Activated gamma-delta T cell treated with anti-CD3 and anti-CD28 coated beads, Interleukin-2, amount 50 U/mL, for 16 hours (primary cell): ENCODE measurements at regions not wholly inside any gene's neighbourhood (a gene's known extent, or its start where the extent isn't known, plus 50 kb on each side); places are given as distances from the start of the nearest gene placed in this dataset.
"Not testable (repeated sequence)": the region's sequence is repeated elsewhere in the genome, so short reads cannot be mapped to it uniquely, and the experiment has no call there.

Source experiments
- DNase-seq: peaks from one replicate; pipeline ENCODE4 v3.0.0-alpha.2; 2020; ENCODE audit warnings: low read depth

DNA sequence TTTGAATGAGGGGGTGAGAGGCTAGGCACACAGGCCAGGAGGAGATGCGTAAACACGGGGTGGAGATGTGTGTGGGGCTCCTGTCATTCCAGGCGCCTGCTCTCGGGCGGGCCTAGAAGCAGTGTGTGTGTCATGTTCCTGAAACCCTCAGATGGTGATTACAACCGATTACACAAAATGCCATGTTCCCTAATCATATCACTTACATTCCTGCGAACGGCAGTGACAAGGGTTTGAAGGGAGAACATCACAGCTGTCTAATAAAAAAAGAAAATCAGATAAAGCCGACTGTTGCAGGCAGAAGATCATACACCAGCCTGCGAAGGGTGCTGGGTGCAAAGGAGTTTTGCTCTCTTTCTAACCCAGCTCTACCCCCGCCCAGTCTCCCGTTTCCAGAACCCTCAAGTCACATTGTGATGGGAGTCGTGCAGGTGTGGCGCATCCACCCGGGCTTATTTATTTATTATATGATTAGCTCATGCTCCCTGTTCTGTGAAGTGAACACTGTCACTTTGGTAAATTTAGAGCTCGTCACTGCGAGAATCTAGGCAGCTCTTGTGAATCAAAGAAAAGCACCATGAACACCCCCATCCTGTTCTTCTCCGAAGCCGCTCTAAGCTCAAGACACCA lies 140.3 kb downstream of the NR2F2 start:
- DNase-seq = no peak

DNA sequence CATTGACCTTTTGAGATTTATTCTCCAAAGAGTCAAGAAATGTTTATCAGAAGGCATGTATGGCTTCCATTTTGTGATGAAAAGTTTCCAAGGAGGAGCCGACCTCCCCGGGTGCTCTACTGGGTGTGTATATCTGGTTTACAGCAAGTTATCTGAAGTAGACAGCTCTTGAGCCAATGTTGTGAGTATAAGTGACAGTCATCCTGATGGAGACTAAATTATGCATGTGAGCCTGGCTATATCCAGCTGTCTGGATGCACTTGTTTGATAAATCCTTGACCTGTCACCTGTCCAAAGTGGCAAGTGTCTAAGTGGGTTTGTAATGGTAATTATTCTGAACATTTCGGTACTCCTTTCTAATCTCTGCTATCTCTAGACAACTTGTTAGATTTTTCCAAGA lies 142.2 kb downstream of the NR2F2 start:
- DNase-seq = no peak

DNA sequence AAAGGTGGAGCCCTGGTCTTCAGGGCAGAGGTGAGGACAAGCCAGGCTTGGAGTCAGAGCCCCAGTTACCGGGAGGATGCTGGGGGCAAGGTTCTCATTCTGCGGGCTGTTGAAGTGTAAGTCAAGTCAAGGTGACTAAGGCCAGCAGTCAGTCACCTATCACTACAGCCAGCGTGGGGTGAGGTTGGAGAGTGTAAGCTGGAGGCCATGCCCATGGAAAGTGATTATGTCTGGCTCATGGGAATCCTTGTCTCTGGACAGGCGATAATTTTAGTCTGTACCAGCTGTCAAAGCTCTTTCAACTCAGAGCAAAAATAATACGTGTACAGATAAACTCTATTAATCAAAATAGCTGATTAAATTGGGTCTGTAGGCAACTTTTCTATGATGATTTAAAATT lies 143.1 kb downstream of the NR2F2 start:
- DNase-seq = no peak

DNA sequence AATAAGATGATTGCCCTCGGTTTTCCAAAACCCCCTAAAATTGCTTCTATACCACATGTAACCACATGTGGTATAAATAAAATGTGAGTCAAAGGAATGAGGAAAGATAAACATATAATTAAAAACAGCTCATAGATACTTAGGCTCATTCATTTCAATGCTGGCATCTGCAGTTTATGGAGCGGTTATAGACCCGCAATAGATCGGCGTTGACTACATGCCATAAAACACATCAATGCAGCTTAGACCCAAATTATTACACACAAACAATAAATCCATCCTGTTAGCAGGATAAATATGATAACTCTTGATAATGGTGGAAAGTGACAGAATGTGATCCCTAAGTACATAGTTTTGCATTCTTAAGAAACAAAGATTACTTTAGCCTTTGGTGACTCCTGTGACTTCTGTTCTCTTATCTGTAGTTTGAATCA lies 143.7 kb downstream of the NR2F2 start:
- no peak for DNase-seq

DNA sequence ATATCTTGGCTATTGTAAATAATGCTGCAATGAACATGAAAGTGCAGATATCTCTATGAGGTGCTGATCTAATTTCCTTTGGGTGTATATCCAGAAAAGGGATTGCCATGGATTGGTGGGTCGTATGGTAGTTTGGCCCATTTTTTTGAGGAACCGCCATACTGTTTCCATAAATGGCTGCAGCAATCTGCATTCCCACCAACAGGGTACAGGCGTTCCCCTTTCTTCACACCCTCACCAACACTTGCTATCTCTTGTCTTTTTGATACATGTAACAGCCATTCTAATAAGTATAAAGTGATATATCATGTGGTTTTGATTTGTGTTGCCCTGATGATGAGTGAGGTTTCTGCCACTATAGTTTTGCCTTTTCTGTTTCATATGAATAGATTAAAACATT lies 146.7 kb downstream of the NR2F2 start:
- DNase-seq = no peak

DNA sequence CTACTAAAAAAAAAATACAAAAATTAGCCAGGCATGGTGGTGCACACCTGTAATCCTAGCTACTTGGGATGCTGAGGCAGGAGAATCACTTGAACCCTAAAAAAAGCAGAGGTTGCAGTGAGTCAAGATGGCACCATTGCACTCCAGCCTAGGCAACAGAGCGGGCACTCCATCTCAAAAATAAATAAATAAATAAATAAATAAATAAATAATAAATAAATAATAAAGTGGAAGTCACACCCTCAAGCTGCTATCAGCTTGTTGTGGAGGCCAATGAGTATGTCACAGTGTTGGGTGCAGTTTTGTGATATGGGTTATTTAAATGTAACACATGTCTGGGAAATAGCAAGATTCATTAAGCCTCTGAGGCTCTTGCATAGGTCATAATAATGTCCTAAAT lies 153.9 kb downstream of the NR2F2 start:
- DNase-seq = not testable (repeated sequence)

DNA sequence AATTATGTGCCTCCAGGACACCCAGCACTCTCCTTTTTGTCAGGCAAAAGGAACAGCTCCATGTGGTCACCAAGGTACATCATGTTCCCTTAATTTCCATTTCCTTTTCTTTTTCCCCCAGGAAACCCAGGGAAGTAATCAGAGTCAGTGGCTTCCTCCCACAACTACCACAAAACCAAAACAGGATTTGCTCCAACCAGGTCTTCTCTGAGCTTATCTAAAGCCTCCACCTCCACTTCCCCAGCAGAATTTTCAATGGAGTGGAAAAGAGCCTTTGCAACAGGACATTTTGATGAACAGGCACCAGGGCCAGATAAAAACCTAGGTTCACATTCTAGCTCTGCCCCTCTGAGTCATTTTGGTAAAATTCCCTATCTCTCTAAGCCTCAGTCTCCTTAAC lies 154.3 kb downstream of the NR2F2 start:
- DNase-seq = no peak

DNA sequence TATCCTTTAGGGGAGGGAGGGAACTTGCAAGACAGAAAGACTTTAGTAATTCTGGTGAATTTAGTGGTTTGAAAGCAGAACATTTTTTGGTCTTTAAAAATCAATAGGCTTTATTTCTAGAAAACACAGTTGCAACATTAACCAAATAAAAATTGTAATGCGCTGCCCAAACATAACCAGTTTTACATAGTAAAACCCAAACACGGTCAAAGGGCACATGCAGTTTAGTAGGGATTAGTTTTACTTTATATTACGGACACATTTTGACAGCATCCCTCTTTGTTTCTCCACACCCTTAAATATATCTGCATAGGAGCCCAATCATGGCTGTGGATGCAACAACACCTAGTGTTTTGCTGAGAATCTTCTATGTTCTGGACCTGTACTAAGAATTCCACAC lies 156.7 kb downstream of the NR2F2 start:
- DNase-seq = no peak

DNA sequence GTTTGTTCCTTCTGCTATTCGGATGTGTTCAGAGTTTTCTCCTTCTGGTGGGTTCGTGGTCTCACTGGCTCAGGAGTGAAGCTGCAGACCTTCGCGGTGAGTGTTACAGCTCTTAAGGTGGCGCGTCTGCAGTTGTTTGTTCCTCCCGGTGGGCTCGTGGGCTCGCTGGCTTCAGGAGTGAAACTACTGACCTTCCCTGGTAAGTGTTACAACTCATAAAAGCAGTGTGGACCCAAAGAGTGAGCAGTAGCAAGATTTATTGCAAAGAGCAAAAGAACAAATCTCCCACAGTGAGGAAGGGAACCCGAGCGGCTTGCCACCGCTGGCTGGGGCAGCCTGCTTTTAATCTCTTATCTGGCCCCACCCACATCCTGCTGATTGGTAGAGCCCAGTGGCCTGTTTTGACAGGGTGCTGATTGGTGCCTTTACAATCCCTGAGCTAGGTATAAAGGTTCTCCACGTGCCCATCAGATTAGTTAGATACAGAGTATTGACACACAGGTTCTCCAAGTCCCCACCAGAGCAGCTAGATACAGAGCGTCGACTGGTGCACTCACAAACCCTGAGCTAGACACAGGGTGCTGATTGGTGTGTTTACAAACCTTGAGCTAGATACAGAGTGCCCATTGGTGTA lies 160.7 kb downstream of the NR2F2 start:
- not testable (repeated sequence) for DNase-seq

DNA sequence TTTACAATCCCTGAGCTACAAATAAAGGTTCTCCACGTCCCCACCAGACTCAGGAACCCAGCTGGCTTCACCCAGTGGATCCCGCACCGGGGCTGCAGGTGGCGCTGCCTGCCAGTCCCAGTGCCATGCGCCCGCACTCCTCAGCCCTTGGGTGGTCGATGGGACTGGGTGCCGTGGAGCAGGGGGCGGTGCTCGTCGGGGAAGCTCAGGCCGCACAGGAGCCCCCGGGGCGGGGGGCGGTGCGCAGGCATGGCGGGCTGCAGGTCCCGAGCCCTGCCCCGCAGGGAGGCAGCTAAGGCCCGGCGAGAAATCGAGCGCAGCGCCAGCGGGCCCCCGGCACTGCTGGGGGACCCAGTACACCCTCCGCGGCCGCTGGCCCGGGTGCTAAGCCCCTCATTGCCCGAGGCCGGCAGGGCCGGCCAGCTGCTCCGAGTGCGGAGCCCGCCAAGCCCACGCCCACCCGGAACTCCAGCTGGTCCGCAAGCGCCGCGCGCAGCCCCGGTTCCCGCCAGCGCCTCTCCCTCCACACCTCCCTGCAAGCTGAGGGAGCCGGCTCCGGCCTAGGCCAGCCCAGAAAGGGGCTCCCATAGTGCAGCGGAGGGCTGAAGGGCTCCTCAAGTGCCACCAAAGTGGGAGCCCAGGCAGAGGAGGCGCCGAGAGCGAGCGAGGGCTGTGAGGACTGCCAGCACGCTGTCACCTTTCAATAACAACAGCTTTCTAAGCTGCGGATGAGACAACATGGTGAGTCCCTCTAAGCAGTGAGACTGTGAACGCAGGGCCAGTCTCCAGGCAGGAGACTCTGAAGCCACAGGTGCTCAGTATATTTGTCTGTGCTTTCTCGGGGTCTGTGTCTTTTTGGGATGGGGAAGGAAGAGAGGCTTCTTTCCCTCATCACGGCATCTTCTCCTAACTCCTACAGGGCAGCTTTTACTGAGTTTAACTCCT lies 161.5 kb downstream of the NR2F2 start:
- DNase-seq = not testable (repeated sequence)

DNA sequence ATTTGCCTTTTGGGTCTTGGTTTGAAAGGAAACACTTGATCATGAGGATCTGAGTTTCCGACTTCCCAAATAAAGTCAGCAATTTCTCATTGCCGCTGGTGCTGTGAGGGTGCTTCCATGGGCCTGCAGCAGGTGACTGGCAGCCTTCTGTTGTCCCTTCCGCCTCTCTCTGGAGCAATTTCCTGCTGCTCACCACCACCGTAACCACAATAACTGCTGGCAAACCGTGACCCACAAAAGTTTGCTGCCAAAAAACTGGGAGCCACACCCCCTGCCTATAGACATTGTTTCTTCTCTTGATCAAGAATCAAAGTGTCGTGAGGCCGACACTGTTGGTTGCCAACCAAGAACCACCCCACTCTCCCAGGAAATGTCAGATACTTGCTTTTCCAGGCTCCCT lies 164.0 kb downstream of the NR2F2 start:
- DNase-seq = no peak

DNA sequence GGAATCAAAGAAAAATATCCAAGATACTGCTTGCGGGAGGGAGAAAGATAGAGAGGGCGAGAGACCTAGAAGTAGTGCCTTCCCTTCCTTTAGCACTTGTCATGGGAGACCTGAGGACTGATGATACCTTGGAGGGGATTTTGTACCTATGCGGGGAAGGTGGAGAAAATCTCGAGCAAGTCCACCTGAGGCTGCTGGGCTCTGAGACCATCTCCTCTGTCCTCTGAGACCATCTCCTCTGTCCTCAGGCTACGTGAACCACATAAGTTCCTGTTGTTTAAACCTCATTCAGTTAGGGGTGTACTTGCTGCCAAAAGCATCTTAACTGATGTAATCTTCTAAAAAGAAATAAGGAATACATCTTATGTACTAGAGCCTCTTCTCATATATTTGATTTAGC lies 164.9 kb downstream of the NR2F2 start:
- DNase-seq = no peak

DNA sequence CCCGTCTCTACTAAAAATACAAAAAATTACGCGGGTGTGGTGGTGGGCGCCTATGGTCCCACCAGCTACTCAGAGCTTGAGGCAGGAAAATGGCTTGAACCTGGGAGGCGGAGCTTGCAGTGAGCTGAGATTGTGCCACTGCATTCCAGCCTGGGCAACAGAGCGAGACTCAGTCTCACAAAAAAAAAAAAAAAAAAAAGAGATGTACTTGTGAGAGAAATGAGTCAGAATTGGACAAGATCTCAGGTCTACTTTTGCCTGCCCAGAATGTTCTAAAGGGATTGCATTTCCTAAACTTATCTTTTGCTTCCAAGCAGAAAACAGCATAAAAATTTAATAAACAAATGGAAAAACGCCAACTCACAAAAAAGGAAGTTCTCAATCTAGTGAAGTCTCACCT lies 167.5 kb downstream of the NR2F2 start:
- no peak for DNase-seq

DNA sequence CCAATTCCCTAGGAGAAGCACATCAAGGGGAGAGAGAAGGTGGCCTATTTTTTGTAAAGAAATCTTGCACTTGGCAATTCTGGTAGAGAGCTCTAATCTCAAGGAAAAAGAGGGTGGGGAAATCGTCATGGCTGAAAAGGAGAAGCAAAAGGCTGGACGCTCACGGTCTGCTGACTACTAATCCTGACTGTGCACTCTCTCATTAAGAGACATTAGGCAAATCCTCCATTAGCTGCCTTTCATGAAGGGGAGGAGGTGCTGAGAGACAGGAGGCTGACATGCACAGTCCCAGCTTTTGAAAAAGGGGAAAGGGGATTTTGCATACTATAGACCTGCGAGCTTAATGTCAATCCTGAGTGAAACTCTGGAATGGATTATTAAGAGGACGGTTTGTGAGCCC lies 170.0 kb downstream of the NR2F2 start:
- no peak for DNase-seq

DNA sequence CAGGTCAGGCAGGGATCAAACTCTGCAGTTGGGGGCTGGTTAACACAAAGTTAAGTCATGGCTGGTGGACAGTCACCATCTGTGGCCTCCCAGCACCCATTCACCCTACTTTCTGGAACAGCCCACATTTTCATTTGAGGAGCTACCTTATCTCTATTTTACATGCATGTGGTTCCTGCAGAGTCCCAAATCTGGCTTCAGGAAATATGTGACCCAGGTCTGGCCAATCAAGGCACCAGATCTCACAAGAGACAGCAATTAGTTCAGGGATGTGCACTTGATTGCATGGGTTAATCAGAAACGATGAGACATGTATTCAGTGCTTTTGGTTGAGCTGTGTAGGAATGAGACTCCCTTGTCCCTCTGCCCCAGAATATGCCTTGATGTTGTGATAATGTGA lies 170.9 kb downstream of the NR2F2 start:
- DNase-seq = no peak

DNA sequence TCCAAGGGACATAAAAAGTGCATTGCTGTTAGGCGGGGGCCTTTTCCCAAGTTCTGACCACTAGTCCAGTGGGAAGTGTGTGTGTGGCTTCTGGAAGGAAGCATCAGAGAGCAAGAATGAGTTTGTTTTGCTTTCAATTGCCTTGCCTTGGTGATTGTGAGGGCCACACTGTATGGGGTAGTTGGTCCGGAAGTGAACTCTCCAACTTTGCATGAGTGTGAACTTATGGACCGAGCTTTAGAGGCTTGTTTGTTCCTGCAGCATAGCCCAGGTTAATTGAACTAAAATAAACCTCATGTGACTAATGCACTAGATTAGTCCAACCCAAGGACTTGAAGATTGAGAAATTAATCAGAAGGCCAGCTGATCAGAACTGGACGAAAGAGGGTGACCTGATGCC lies 171.7 kb downstream of the NR2F2 start:
- no peak for DNase-seq

DNA sequence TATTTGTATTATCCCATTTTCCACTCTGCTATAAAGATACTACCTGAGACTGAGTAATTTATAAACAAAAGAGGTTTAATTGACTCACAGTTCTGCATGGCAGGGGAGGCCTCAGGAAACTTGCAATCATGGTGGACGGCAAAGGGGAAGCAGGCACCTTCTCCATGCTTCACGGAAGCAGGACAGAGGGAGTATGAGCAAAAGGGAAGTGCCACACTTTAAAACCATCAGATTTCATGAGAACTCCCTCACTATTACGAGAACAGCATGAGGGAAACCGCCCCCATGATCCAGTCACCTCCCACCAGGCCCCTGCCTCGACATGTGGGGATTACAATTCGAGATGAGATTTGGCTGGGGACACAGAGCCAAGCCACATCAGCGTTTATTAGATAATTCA lies 172.8 kb downstream of the NR2F2 start:
- no peak for DNase-seq

DNA sequence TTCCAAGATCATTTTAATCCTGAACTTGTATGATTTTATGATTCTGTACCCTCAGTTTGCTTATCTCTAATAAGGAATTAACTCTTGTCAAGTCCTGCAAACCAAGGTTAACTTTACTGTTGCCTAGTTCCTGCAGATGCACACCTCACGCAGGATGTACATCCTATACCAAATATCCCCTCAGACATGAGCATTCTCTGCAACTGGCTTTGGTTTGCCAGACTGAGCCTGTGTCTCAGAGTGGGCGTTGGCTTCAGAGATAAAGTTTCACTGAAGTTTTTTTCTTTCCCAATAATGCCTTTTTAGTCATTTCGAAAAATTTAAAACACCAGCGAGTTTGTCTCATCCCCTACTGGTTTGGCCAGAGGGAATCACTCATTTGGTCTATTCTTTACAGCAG lies 173.9 kb downstream of the NR2F2 start:
- no peak for DNase-seq

DNA sequence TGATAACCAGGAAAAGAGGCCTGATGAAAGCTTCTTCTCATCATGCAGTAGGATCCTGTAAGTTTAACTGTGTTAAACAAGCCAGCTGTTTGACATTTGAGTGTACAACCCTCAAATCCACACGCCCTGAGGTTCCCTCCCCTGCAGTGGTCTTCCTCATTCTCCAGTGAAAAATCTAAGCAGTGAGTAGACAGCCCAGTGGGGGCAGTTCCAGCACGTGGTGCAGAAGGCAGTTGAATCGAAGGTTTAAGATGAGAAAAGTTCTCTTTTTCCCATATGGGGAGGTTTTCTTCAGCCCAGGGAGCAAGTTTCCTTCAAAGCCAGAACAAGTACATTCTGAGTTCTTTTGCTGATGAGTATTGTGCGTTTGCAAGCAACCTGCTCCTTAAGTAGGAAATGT lies 174.5 kb downstream of the NR2F2 start:
- no peak for DNase-seq

DNA sequence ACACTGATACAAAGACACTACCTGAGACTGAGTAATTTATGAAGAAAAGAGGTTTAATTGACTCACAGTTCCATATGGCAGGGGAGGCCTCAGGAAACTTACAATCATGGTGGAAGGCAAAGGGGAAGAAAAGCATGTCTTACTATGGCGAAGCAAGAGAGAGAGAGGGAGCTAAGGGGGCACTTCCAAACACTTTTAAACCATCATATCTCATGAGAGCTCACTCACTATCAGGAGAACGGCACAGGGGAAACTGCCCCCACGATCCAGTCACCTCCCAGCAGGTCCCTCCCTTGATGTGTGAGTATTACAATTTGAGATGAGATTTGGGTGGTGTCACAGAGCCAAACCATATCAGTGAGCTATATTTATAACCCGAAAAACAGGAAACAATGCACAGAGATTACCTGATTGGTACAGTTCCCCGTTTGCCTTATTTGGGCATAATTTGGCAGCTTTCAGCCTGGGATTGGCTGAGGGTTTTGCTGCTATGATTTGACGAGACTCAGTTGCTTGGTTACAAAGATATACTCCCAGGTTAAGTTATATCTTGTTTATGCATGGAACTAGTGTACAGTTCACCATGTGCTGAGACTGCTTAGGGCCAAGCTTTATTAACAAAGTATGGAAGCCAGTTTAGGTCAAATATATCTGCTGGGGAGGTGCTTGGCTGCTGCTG lies 184.2 kb downstream of the NR2F2 start:
- no peak for DNase-seq

DNA sequence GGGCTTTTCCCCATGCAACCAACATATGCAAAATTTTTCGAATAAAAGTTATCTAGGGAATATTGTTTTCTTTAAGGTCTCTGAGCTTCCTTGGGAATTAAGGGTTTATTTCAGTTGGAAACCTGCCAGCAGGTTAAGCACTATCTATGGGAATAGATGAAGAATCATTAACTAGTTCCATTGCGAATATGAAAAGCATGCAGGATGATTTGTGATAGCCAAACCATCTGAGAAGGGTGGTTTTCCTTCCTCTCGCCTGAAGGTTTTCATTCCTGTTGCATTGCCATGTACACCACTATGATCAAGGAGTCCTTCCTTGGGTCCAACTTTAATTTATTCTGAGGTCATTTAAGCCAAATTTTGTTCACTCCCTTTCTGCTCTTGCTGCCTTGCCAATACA lies 184.9 kb downstream of the NR2F2 start:
- no peak for DNase-seq

DNA sequence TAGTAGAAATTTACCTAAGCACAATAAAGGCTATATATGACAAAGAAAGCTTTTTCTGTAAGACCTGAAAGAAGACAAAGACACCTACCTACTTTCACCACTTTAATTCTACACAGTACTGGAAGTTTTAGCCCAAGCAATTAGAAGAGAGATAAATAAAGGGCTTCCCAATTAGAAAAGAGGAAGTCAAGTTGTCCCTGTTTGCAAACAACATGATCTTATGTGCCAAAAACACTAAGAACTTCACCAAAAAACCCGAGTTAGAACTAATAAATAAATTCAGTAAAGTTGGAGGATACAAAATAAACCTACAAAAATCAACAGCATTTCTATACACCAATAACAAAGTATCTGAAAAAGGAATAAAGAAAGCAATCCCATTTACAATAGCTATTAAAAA lies 190.9 kb downstream of the NR2F2 start:
- DNase-seq = no peak
